GM13977 (cell line): ENCODE measurements at regions not wholly inside any gene's neighbourhood (a gene's known extent, or its start where the extent isn't known, plus 50 kb on each side); places are given as distances from the start of the nearest gene placed in this dataset.
A peak's percentile ranks its signal among the peaks of the same experiment; 100 is the strongest.

Source experiments
- DNase-seq: peaks from one replicate; pipeline ENCODE4 v3.0.0; 2012; ENCODE audit warnings: low spot score
- in situ Hi-C: fragments of 300-500 bp; cut with MboI; formaldehyde crosslinking; loops from one replicate; pipeline ENCODE4 v1.12.0; 2022; ENCODE audit warnings: low sequenced_read_pairs, low pct_unique_long_range_greater_than_20kb, mixed read lengths, inconsistent platforms; ENCODE audit not compliant: unreplicated experiment
- TF ChIP-seq, protein P1 (sequence below): IDR thresholded peaks from 2 replicates; pipeline ENCODE4 v1.5.1; 2012; ENCODE audit warnings: mild to moderate bottlenecking, control low read depth; ENCODE audit not compliant: insufficient read depth; ENCODE audit errors: extremely low read depth, missing control alignments

DNA sequence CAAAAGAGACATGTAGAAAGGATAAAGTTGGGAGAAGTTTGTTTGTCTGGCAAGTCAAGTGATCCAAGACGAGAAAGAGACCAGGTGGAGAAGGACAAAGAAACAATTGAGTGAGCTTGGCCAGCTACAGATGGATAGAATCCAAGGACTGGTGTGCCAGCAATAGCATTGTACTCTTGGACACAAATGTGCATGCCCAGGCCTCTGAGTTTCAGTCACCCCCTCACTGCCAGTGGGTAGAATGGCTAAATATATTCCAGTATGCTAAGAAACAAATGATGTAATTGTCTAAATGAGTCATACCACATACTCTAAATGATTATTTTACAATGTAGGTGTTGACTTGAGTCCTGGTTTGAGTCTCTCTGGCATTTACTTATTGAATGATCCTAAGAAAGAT, 881.3 kb downstream of the LRRTM4 start:
- TF ChIP-seq, protein P1, sequence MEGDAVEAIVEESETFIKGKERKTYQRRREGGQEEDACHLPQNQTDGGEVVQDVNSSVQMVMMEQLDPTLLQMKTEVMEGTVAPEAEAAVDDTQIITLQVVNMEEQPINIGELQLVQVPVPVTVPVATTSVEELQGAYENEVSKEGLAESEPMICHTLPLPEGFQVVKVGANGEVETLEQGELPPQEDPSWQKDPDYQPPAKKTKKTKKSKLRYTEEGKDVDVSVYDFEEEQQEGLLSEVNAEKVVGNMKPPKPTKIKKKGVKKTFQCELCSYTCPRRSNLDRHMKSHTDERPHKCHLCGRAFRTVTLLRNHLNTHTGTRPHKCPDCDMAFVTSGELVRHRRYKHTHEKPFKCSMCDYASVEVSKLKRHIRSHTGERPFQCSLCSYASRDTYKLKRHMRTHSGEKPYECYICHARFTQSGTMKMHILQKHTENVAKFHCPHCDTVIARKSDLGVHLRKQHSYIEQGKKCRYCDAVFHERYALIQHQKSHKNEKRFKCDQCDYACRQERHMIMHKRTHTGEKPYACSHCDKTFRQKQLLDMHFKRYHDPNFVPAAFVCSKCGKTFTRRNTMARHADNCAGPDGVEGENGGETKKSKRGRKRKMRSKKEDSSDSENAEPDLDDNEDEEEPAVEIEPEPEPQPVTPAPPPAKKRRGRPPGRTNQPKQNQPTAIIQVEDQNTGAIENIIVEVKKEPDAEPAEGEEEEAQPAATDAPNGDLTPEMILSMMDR, result no peak
- in situ Hi-C loops, result no loop called here
- DNase-seq, result peak; percentile 11

DNA sequence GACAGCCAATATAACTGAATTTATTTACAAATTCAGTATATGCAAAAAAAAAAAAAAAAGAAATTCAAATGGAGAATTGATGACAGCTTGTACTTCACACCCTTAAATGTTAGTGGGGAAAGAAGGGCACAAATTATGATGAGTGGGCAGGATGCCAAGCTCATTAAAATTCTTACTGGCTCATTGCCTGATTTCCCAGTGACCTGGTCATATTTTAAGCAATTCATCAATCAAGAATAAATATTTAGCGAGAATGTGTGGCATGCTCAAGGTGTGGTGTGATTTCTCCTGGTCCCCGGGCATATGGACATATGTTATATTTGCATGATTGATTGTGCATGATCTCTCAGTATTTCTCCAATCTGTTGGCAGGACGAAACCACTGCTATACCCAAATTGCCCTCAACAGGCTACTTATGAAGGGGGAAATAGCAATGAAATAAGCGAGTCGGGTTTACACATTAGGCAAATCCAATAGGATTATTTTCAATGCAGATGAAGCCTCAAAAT, 883.0 kb downstream of the LRRTM4 start:
- in situ Hi-C loops, result no loop called here
- TF ChIP-seq, protein P1, result no peak
- no peak for DNase-seq

- in situ Hi-C loops, result no loop called here
- TF ChIP-seq, protein P1, result no peak
These were observed 888.8 kb downstream of the LRRTM4 start for GRCh38 chr2:76633276-76633921.

DNA sequence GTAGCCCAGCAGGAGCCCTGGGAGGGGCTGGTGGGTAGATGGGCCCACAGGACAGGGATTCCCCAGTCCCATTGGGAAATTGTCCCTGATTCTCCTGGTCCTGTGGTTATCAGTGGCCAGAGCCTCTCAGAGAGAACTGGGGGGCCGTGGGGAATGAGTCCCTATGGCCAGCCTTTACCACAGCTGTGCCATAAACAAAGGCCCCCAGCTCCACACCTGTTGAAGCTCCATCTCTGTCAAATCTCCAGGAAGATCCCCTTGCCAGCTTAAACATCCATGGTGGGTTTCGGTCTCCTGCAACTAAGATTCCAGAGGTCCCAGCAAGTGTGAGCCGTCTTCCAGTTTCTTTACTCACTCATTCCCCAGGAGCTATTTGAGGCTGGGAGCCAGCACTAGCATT, 897.1 kb downstream of the LRRTM4 start:
- TF ChIP-seq, protein P1, result no peak
- no peak for DNase-seq
- in situ Hi-C loops, result no loop called here

More at GRCh38 chr2:76633276-76633921, 888.8 kb downstream of the LRRTM4 start:
- no peak for DNase-seq

DNA sequence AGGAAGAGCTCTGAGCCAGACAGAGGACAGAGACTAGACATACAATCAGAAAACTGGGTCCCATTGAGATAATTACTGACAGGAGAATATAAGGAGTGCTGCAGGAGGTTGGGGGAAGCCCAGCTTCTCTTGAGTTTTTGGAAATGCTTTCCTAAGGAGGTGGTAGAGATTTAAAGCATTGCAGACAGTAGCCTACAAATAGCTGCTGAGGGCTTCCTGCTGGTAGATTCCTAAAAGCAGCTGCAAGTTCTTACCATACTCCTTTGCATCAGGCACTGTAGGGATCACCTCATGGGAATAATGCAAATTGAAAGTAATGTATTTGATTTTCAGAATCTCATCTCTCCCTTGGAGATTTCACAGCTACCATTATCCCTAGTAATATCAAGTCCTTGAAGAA, 902.6 kb upstream of the GCFC2 start:
- in situ Hi-C loops, result no loop called here
- no peak for DNase-seq
- TF ChIP-seq, protein P1, result no peak

DNA sequence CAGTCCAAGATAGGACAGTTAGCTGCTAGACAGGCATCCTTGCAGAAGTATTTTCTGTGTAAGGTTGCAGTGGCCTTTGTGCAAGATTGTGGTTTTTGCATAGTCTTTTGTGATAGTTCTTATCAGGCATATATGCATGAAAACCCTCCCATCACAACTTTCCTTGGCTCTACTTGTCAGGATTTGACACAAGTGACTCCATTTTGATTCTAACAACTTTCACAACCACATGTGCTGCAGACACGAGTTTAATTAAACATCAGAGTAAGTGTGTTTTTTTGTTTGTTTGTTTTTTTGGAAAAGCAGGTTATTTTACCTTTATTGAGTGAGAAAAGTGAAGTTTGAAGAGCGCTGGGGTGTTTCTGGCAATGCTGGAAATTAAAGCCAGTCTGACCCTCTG, 902.0 kb upstream of the GCFC2 start:
- in situ Hi-C loops, result no loop called here
- DNase-seq, result no peak
- TF ChIP-seq, protein P1, result no peak
